Activated naive CD8-positive, alpha-beta T cell treated with anti-CD3 and anti-CD28 coated beads, Interleukin-2, amount 10 ng/mL, durations not matched to agents 7 days and 5 days (primary cell): ENCODE measurements at regions not wholly inside any gene's neighbourhood (a gene's known extent, or its start where the extent isn't known, plus 50 kb on each side); places are given as distances from the start of the nearest gene placed in this dataset.

ENCODE experiments used
- ATAC-seq: fragments of 150-1000 bp; cut with Tn5 transposase; one replicate; pipeline ENCODE4 v1.10.0; 2021; ENCODE audit warnings: low read depth, moderate library complexity
- POLR2A ChIA-PET: fragments of 350-600 bp; sonication (Branson Sonifier 250); formaldehyde crosslinking; loops from one replicate; lab custom pipeline; 2021; ENCODE audit warnings: antibody characterized with exemption; lab: Charles Lee
- DNase-seq: peaks from one replicate; pipeline ENCODE4 v3.0.0; 2021
- H3K27ac Mint-ChIP-seq: one replicate; pipeline ENCODE4 v1.8.0; 2022; ENCODE audit warnings: mild to moderate bottlenecking, mixed read lengths
- H3K27me3 Mint-ChIP-seq: one replicate; pipeline ENCODE4 v1.8.0; 2022; ENCODE audit warnings: mild to moderate bottlenecking, moderate library complexity, mixed read lengths
- H3K36me3 Mint-ChIP-seq: one replicate; pipeline ENCODE4 v1.8.0; 2021; ENCODE audit warnings: mild to moderate bottlenecking, mixed read lengths
- H3K4me1 Mint-ChIP-seq: one replicate; pipeline ENCODE4 v1.8.0; 2021; ENCODE audit warnings: mixed read lengths
- H3K4me3 Mint-ChIP-seq: one replicate; pipeline ENCODE4 v1.8.0; 2022; ENCODE audit warnings: mild to moderate bottlenecking, moderate library complexity, mixed read lengths
- H3K9me3 Mint-ChIP-seq: one replicate; pipeline ENCODE4 v1.8.0; 2021; ENCODE audit warnings: mixed read lengths

DNA sequence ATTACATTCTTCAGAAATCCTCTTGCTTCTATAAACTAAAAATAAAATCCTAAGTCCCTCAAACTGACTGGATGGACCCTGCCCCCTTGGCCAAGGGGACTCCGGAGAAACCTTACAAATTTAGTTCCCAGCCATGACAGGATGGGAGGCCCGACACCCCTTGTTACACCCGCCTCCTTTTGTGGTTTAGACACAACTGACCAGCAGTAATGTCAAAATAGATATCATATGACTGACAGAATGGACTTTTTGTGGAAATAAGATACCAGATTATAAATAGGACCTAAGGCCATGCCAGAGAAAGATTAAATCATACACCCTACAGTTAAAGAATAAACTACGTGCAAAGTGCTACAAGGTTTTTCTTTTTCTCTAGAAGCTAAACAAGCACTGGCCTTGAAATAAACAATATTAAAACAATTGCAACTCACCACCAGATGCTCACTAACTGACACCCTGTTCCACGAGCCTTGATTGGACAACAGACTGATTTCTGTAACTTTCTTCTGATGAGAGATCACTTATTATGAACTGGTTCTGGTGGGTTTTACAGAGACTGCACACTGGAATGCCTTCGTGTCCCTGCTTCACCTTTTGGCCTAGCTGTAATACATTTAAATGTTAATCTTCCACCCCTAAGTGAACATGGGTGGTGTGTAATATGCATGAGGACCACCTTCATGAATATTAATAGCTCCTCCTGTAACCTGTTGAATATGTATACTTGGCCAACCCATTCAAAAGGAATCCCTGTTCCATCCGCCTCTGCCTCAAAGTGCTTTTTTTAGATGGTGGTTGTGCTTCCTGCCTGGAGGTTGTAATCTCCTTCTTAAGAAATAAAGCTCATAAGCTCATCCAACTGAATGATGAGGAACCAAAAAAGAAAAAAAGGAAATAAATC is 99.6 kb downstream of the ODF2L start:
- Mint-ChIP-seq H3K36me3 (no peaks in the 10 kb centered on the region), H3K4me3 (no peak overlapping the region), H3K27me3 (peaks cover 3% of the 10 kb centered on the region), H3K9me3 (peaks cover 5% of the 10 kb centered on the region), H3K4me1 (no peaks in the 10 kb centered on the region), H3K27ac (no peak overlapping the region)
- no peak for DNase-seq
- ATAC-seq: no peak
- POLR2A ChIA-PET: no interaction called here

GRCh38 chr1:86289746-86290145 is 106.4 kb downstream of the ODF2L start:
- POLR2A ChIA-PET: no interaction called here
- H3K27ac Mint-ChIP-seq: no peak overlapping the region
- no peaks in the 10 kb centered on the region for H3K36me3 Mint-ChIP-seq
- H3K27me3 Mint-ChIP-seq: peaks cover 5% of the 10 kb centered on the region
- no peak overlapping the region for H3K4me3 Mint-ChIP-seq
- ATAC-seq (no peak), DNase-seq (no peak)
- no peaks in the 10 kb centered on the region for H3K4me1 Mint-ChIP-seq
- H3K9me3 Mint-ChIP-seq: peaks cover 3% of the 10 kb centered on the region

- no peaks in the 10 kb centered on the region for H3K36me3 Mint-ChIP-seq
- H3K27me3 Mint-ChIP-seq: peaks cover 5% of the 10 kb centered on the region
These were observed 107.0 kb downstream of the ODF2L start for GRCh38 chr1:86289161-86289560.

DNA sequence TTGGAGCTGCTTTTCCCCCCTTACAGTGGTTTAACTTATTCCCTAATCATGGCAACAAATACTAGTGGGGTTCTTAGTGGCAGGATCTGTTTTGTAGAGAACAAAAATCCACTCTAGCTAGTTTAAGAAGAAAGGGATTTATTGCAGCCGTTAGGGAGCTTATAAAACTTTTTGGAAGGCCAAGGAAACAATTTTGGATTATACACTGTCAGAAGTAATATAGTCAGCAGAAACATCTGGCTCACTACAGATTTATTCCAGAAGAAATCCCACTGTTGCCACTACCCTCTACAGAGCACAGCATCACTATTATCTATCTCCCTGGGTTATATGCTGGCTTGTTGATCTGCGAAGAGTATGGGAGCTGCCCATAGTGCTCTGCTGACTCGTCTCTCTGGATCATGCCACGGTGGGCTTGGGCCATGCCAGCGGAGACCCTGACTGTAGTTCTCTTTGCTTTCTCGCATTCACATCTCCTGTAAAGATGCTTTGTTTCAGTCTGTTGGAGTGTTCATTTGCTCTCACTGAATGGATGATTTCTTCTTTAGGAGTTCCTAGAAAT is 107.5 kb downstream of the ODF2L start:
- ATAC-seq: no peak

More at GRCh38 chr1:86289161-86289560, 107.0 kb downstream of the ODF2L start:
- POLR2A ChIA-PET: no interaction called here
- Mint-ChIP-seq H3K9me3 (peaks cover 3% of the 10 kb centered on the region), H3K4me3 (no peak overlapping the region), H3K4me1 (no peaks in the 10 kb centered on the region), H3K27ac (no peak overlapping the region)
- no peak for ATAC-seq
- no peak for DNase-seq

GRCh38 chr1:86285796-86286195 is 110.3 kb downstream of the ODF2L start:
- Mint-ChIP-seq H3K36me3 (no peaks in the 10 kb centered on the region), H3K4me3 (no peak overlapping the region), H3K27me3 (peaks cover 4% of the 10 kb centered on the region), H3K9me3 (no peaks in the 10 kb centered on the region), H3K4me1 (no peaks in the 10 kb centered on the region), H3K27ac (no peak overlapping the region)
- DNase-seq (no peak), ATAC-seq (no peak)
- POLR2A ChIA-PET: no interaction called here

More for the DNA sequence above, 107.5 kb downstream of the ODF2L start:
- Mint-ChIP-seq H3K4me1 (no peaks in the 10 kb centered on the region), H3K9me3 (peaks cover 3% of the 10 kb centered on the region), H3K36me3 (no peaks in the 10 kb centered on the region), H3K27ac (no peak overlapping the region), H3K4me3 (no peak overlapping the region), H3K27me3 (peaks cover 5% of the 10 kb centered on the region)
- POLR2A ChIA-PET: no interaction called here
- no peak for DNase-seq

DNA sequence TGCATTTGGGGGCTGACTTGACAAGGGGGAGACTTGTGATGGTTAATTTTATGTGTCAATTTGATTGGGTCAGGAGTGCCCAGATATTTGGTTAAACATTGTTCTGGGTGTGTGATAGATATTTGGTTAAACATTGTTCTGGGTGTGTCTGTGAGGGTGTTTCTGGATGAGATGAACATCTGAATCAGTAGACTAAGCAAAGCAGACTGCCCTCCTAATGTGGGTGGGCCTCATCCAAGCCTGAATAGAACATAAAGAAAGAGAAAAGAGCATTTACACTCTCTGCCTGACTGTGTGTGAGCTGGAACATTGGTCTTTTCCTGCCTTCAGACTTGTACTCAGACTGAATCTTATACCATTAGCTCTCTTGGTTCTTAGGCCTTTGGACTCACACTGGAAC is 113.5 kb downstream of the ODF2L start:
- H3K27ac Mint-ChIP-seq: no peak overlapping the region
- no peak for ATAC-seq
- no peaks in the 10 kb centered on the region for H3K9me3 Mint-ChIP-seq
- POLR2A ChIA-PET: no interaction called here
- H3K36me3 Mint-ChIP-seq: no peaks in the 10 kb centered on the region
- H3K4me3 Mint-ChIP-seq: no peak overlapping the region
- DNase-seq: no peak
- H3K27me3 Mint-ChIP-seq: peaks cover 4% of the 10 kb centered on the region
- H3K4me1 Mint-ChIP-seq: no peaks in the 10 kb centered on the region

DNA sequence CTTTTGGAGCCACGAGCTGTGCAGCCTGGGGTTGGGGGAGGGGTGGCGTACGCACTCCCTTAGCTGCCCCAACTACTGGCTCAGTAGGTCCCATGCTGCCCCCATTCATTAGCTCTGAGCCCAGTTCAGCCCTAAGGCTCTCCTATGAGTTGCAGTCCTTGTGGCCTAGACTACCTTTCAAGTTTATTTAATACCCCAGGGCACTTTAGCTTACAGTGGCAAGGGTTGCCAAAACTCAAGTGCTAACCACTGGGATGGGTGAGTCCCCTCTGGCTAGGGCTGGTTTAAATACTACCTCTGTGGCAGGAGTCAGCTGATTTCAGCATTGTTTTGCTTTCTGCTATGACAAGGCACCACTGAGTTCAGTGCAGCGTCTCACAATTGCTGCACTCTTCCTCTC is 118.2 kb downstream of the ODF2L start:
- no peak for ATAC-seq

DNA sequence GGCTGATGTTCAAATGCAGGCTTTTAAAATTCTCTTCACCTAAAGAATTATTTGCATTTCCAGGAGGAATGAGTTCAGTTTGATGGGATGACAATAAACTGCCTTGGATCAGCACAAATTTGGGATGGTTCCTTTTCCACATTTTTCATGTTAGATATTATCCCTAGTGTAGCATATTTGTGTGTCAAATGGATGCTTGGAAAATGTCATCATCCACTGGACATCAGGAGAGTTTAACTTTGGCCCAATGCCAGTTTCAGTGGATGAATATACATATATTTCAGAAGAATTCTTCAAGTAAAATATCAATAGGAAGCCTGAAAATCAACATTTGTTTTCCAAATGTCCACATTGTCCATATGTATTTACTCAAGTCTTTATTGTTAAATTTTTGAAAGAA is 116.5 kb upstream of the COL24A1 start:
- Mint-ChIP-seq H3K27me3 (no peaks in the 10 kb centered on the region), H3K4me3 (no peak overlapping the region), H3K27ac (no peak overlapping the region), H3K36me3 (no peaks in the 10 kb centered on the region), H3K4me1 (no peaks in the 10 kb centered on the region), H3K9me3 (no peaks in the 10 kb centered on the region)
- DNase-seq (no peak), ATAC-seq (no peak)
- POLR2A ChIA-PET: no interaction called here

More for the DNA sequence above, 118.2 kb downstream of the ODF2L start:
- no peak for DNase-seq
- Mint-ChIP-seq H3K9me3 (no peaks in the 10 kb centered on the region), H3K36me3 (no peaks in the 10 kb centered on the region), H3K27ac (no peak overlapping the region), H3K4me1 (no peaks in the 10 kb centered on the region), H3K27me3 (no peaks in the 10 kb centered on the region), H3K4me3 (no peak overlapping the region)
- POLR2A ChIA-PET: no interaction called here

DNA sequence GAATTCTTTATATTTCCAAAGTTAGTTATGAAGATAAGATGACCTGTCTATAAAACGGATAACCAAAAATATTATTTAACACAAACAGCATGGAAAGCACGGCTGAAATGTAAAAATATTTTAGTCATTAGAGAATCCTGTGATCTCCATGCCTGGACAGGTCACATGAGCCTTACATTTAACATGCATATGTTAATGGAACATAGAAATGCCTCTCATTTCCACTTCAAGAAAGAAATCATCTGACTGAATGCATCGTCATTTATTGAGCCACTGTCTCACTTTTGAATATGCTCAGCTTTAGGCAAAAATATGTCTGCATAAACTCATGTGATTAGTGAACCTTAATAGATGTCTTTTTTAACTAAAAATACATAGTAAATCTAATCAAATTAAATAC is 115.5 kb upstream of the COL24A1 start:
- Mint-ChIP-seq H3K36me3 (no peaks in the 10 kb centered on the region), H3K27ac (no peak overlapping the region), H3K27me3 (no peaks in the 10 kb centered on the region), H3K4me1 (no peaks in the 10 kb centered on the region), H3K4me3 (no peak overlapping the region), H3K9me3 (no peaks in the 10 kb centered on the region)
- ATAC-seq: no peak
- POLR2A ChIA-PET: no interaction called here
- no peak for DNase-seq

DNA sequence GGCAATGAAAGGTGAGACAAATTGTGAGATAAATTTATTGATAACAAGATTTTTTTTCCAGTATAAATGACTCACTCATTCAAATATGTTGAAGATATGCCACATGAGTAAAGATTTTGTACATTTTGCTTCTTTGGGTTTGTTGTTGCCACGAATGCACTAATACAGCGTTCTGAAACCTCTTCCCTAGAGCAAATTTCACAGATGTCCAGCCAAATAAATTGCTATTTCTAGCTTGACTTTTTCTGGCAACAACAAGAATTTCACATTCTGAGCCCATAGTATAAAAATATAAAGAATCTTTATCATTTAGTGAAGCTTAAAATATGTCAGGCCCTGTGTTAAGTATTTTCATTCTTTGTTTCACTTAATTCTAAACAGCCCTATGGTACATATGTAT is 114.5 kb upstream of the COL24A1 start:
- H3K27me3 Mint-ChIP-seq: no peaks in the 10 kb centered on the region
- ATAC-seq (no peak), DNase-seq (no peak)
- no peaks in the 10 kb centered on the region for H3K4me1 Mint-ChIP-seq
- no peaks in the 10 kb centered on the region for H3K9me3 Mint-ChIP-seq
- H3K27ac Mint-ChIP-seq: no peak overlapping the region
- POLR2A ChIA-PET: no interaction called here
- H3K36me3 Mint-ChIP-seq: no peaks in the 10 kb centered on the region
- H3K4me3 Mint-ChIP-seq: no peak overlapping the region

- no peak for ATAC-seq
- Mint-ChIP-seq H3K36me3 (no peaks in the 10 kb centered on the region), H3K27me3 (no peaks in the 10 kb centered on the region), H3K27ac (no peak overlapping the region), H3K4me3 (no peak overlapping the region), H3K4me1 (no peaks in the 10 kb centered on the region), H3K9me3 (no peaks in the 10 kb centered on the region)
- POLR2A ChIA-PET: no interaction called here
- no peak for DNase-seq
These were observed 106.5 kb upstream of the COL24A1 start for GRCh38 chr1:86263101-86263500.

DNA sequence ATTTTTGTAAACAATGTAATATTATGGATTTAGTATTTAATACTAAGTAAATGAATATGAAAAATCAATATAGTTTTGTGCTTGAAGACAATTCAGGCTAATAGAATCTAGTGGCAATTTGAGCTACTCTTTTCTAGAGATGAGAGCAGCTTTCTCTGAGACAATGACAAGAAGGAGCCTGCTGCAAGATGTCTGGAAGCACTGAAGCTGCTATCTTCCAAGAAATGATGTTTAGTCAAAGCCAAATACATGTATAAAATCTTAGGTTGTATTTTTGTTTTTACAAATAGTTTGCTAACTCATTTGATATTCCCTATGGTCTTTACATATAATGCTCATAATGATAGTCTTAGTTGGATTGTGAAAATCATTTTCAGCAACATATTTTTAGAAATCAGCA is 103.9 kb upstream of the COL24A1 start:
- ATAC-seq (no peak), DNase-seq (no peak)
- Mint-ChIP-seq H3K4me3 (no peak overlapping the region), H3K36me3 (no peaks in the 10 kb centered on the region), H3K27me3 (no peaks in the 10 kb centered on the region), H3K27ac (no peak overlapping the region), H3K9me3 (no peaks in the 10 kb centered on the region), H3K4me1 (no peaks in the 10 kb centered on the region)
- POLR2A ChIA-PET: no interaction called here

DNA sequence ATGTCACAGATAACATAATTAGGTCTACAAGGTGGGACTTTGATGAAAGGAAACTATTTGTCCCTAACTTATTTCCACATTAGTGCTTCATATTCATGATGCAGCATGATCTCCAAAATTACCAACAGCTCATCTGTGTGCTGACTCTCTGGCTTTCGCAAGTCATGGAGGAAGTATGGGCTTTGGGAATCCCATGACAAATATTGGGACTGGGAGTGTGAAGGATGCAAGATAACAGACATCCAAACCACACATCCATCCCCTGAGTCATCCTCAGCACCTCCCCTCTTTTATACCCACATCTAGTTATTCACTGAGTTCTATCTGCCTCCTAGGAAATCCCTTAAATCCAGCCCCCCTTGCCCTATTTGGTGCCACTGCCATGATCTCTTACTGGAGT is 102.8 kb upstream of the COL24A1 start:
- Mint-ChIP-seq H3K36me3 (no peaks in the 10 kb centered on the region), H3K4me1 (no peaks in the 10 kb centered on the region)
- no peak for DNase-seq

GRCh38 chr1:86258101-86258500 is 101.5 kb upstream of the COL24A1 start:
- POLR2A ChIA-PET: no interaction called here

More for the DNA sequence above, 102.8 kb upstream of the COL24A1 start:
- H3K4me3 Mint-ChIP-seq: no peak overlapping the region
- no peaks in the 10 kb centered on the region for H3K9me3 Mint-ChIP-seq
- no peak for ATAC-seq
- POLR2A ChIA-PET: no interaction called here
- H3K27ac Mint-ChIP-seq: no peak overlapping the region
- H3K27me3 Mint-ChIP-seq: no peaks in the 10 kb centered on the region

More at GRCh38 chr1:86258101-86258500, 101.5 kb upstream of the COL24A1 start:
- H3K27me3 Mint-ChIP-seq: no peaks in the 10 kb centered on the region
- no peak overlapping the region for H3K4me3 Mint-ChIP-seq
- no peak for DNase-seq
- H3K9me3 Mint-ChIP-seq: no peaks in the 10 kb centered on the region
- H3K4me1 Mint-ChIP-seq: no peaks in the 10 kb centered on the region
- H3K36me3 Mint-ChIP-seq: no peaks in the 10 kb centered on the region
- ATAC-seq: no peak
- H3K27ac Mint-ChIP-seq: no peak overlapping the region
